ENCODE measurements at regions not wholly inside any gene's neighbourhood (a gene's known extent, or its start where the extent isn't known, plus 50 kb on each side); places are given as distances from the start of the nearest gene placed in this dataset.

DNA sequence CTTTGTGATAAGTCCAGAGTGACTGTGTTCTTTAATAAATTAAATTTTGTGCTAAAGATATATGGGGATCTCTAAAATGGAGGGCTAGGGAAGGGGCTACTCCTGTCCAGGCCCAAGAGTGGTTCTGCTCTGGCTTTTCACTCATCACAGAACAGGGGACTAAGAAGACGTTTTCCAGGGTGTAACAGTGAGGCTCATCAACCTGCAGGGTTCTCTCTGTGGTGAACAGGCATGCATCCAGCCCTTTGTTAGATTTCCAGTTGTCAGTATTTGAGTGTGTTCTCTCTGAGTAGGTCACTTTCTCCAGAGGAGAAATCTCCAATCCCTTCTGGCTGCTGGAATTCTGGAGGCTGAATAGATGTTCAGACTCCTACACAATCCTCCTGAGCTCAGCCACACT lies 408.9 kb downstream of the PLCL1 start:
- TF ChIP-seq POLR2AphosphoS5 (IDR thresholded peaks at IDR 0.05; ENCODE audit: low read depth, low read length) (no peak), POLR2A (IDR thresholded peaks at IDR 0.05; ENCODE audit: low read depth, low read length) (no peak), TAF1 (IDR thresholded peaks at IDR 0.05; ENCODE audit: low read depth, low read length) (no peak), PAX5 (IDR thresholded peaks at IDR 0.05; ENCODE audit: insufficient read depth, low read length, severe bottlenecking) (no peak)

All from GM12891 (cell line).